SU-DHL-6 (cell line): ENCODE measurements at regions not wholly inside any gene's neighbourhood (a gene's known extent, or its start where the extent isn't known, plus 50 kb on each side); places are given as distances from the start of the nearest gene placed in this dataset.

Source experiments
- CTCF ChIP-seq: fragments of 200-600 bp; sonication (generic); IDR thresholded peaks from one replicate; pipeline ENCODE4 v1.5.1; 2017; ENCODE audit warnings: antibody characterized with exemption, mild to moderate bottlenecking, low read length, moderate library complexity; ENCODE audit not compliant: insufficient read depth, poor library complexity, severe bottlenecking
- EZH2phosphoT487 ChIP-seq: fragments of 200-600 bp; sonication (generic), shearing (Covaris generic); conservative IDR thresholded peaks from 2 replicates; pipeline ENCODE4 v1.6.1; 2018; ENCODE audit warnings: mild to moderate bottlenecking, antibody characterized with exemption, low read length, moderate library complexity, mixed read lengths

GRCh38 chr7:25686493-25686892 lies 458.2 kb upstream of the NPVF start:
- TF ChIP-seq CTCF, result no peak
- no peak for TF ChIP-seq EZH2phosphoT487
